Upper lobe of right lung (tissue), 1 donor: ENCODE measurements at regions not wholly inside any gene's neighbourhood (a gene's known extent, or its start where the extent isn't known, plus 50 kb on each side); places are given as distances from the start of the nearest gene placed in this dataset.
"Not testable (repeated sequence)": the region's sequence is repeated elsewhere in the genome, so short reads cannot be mapped to it uniquely, and the experiment has no call there.

Source experiments
- ATAC-seq: fragments of 200-7000 bp; cut with Tn5 transposase; one replicate; pipeline ENCODE4 v1.9.1; 2020; ENCODE audit warnings: mild to moderate bottlenecking, moderate library complexity
- DNase-seq: peaks from one replicate; pipeline ENCODE4 v3.0.0-alpha.2; 2020
- H3K27ac ChIP-seq: fragments of 200-600 bp; one replicate; pipeline ENCODE4 v1.8.0; 2022
- H3K27me3 ChIP-seq: fragments of 200-600 bp; one replicate; pipeline ENCODE4 v1.8.0; 2022; ENCODE audit warnings: mild to moderate bottlenecking
- H3K36me3 ChIP-seq: fragments of 200-600 bp; one replicate; pipeline ENCODE4 v1.8.0; 2022
- H3K4me1 ChIP-seq: fragments of 200-600 bp; one replicate; pipeline ENCODE4 v1.8.0; 2022
- H3K4me3 ChIP-seq: fragments of 200-600 bp; one replicate; pipeline ENCODE4 v1.8.0; 2022; ENCODE audit warnings: mild to moderate bottlenecking
- H3K9me3 ChIP-seq: fragments of 200-600 bp; one replicate; pipeline ENCODE4 v1.8.0; 2022
- CTCF ChIP-seq: fragments of 200-600 bp; IDR thresholded peaks from one replicate; pipeline ENCODE4 v1.8.0; 2022; ENCODE audit warnings: antibody characterized with exemption
- intact Hi-C: fragments of 100-400 bp; cut with DNase I; formaldehyde crosslinking; loops from one replicate; pipeline ENCODE4 v1.11.0; 2022
- donor health status: DM: no; HTN: yes; CAD: no; lungs with severe emphysema.

- intact Hi-C loops: no loop called here
- ATAC-seq (no peak), DNase-seq (no peak)
- no peak overlapping the region for H3K27ac ChIP-seq
- H3K36me3 ChIP-seq: no peaks in the 10 kb centered on the region
- H3K9me3 ChIP-seq: no peaks in the 10 kb centered on the region
- no peak for TF ChIP-seq CTCF
- no peaks in the 10 kb centered on the region for H3K4me1 ChIP-seq
- no peaks in the 10 kb centered on the region for H3K27me3 ChIP-seq
- no peak overlapping the region for H3K4me3 ChIP-seq
Measured at GRCh38 chr3:180762866-180763265, 83.6 kb upstream of the CCDC39 start.

- Histone ChIP-seq H3K27me3 (no peaks in the 10 kb centered on the region), H3K27ac (no peak overlapping the region), H3K4me1 (no peaks in the 10 kb centered on the region), H3K9me3 (no peaks in the 10 kb centered on the region), H3K36me3 (no peaks in the 10 kb centered on the region), H3K4me3 (no peak overlapping the region)
- ATAC-seq (no peak), DNase-seq (no peak)
- intact Hi-C loops: no loop called here
- no peak for TF ChIP-seq CTCF
Measured at GRCh38 chr3:180764481-180764880, 85.2 kb upstream of the CCDC39 start.

- DNase-seq (no peak), ATAC-seq (no peak)
- H3K27ac ChIP-seq: no peak overlapping the region
- no peaks in the 10 kb centered on the region for H3K36me3 ChIP-seq
- no peaks in the 10 kb centered on the region for H3K9me3 ChIP-seq
- TF ChIP-seq CTCF: no peak
- intact Hi-C loops: no loop called here
- H3K4me3 ChIP-seq: no peak overlapping the region
- H3K4me1 ChIP-seq: no peaks in the 10 kb centered on the region
- H3K27me3 ChIP-seq: no peaks in the 10 kb centered on the region
Measured at GRCh38 chr3:180770639-180771038, 91.3 kb upstream of the CCDC39 start.

- intact Hi-C loops: no loop called here
- no peak overlapping the region for H3K4me3 ChIP-seq
- H3K9me3 ChIP-seq: peaks cover 17% of the 10 kb centered on the region
- TF ChIP-seq CTCF: no peak
- no peaks in the 10 kb centered on the region for H3K4me1 ChIP-seq
- H3K27ac ChIP-seq: no peak overlapping the region
- no peak for ATAC-seq
- H3K27me3 ChIP-seq: no peaks in the 10 kb centered on the region
- H3K36me3 ChIP-seq: no peaks in the 10 kb centered on the region
- DNase-seq: no peak
Measured at GRCh38 chr3:180776433-180776832, 97.1 kb upstream of the CCDC39 start.

GRCh38 chr3:180782195-180782984, 103.1 kb upstream of the CCDC39 start:
- intact Hi-C loops: no loop called here
- Histone ChIP-seq H3K36me3 (no peaks in the 10 kb centered on the region), H3K9me3 (peaks cover 15% of the 10 kb centered on the region), H3K27ac (no peak overlapping the region), H3K4me3 (no peak overlapping the region), H3K4me1 (no peaks in the 10 kb centered on the region), H3K27me3 (no peaks in the 10 kb centered on the region)
- DNase-seq (no peak), ATAC-seq (no peak)
- no peak for TF ChIP-seq CTCF

- DNase-seq, ATAC-seq, H3K27ac ChIP-seq, H3K4me3 ChIP-seq, H3K36me3 ChIP-seq, H3K9me3 ChIP-seq, H3K27me3 ChIP-seq, H3K4me1 ChIP-seq, intact Hi-C loops: not testable (repeated sequence)
Measured at GRCh38 chr3:180786227-180786626, 106.9 kb upstream of the CCDC39 start.
